ENCODE measurements at regions not wholly inside any gene's neighbourhood (a gene's known extent, or its start where the extent isn't known, plus 50 kb on each side); places are given as distances from the start of the nearest gene placed in this dataset.

- no peaks in the 10 kb centered on the region for H3K4me1 Mint-ChIP-seq (ENCODE audit: low read depth, unreplicated experiment)
- TF ChIP-seq EZH2 (IDR thresholded peaks at IDR 0.05; ENCODE audit: insufficient read depth, low read length): no peak
- TF ChIP-seq, protein P1, sequence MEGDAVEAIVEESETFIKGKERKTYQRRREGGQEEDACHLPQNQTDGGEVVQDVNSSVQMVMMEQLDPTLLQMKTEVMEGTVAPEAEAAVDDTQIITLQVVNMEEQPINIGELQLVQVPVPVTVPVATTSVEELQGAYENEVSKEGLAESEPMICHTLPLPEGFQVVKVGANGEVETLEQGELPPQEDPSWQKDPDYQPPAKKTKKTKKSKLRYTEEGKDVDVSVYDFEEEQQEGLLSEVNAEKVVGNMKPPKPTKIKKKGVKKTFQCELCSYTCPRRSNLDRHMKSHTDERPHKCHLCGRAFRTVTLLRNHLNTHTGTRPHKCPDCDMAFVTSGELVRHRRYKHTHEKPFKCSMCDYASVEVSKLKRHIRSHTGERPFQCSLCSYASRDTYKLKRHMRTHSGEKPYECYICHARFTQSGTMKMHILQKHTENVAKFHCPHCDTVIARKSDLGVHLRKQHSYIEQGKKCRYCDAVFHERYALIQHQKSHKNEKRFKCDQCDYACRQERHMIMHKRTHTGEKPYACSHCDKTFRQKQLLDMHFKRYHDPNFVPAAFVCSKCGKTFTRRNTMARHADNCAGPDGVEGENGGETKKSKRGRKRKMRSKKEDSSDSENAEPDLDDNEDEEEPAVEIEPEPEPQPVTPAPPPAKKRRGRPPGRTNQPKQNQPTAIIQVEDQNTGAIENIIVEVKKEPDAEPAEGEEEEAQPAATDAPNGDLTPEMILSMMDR (IDR thresholded peaks at IDR 0.05; ENCODE audit: insufficient read depth, low read depth, low read length): no peak
- no peak overlapping the region for H2AFZ ChIP-seq (ENCODE audit: low read depth, low read length)
- no peak for FAIRE-seq
- H3K36me3 Mint-ChIP-seq (ENCODE audit: low read depth, unreplicated experiment): no peaks in the 10 kb centered on the region
- no peaks in the 10 kb centered on the region for H3K9me3 ChIP-seq (ENCODE audit: insufficient read depth, low read depth, low read length)
- no peaks in the 10 kb centered on the region for H3K27me3 ChIP-seq (ENCODE audit: insufficient read depth, low read length)
- no peaks in the 10 kb centered on the region for H3K27me3 Mint-ChIP-seq (ENCODE audit: low read depth, unreplicated experiment)
- no peak overlapping the region for H3K4me3 ChIP-seq (ENCODE audit: insufficient read depth, low read depth, low read length)
- no peak overlapping the region for H3K4me2 ChIP-seq (ENCODE audit: low read length)
- no peaks in the 10 kb centered on the region for H4K20me1 ChIP-seq (ENCODE audit: insufficient read depth, low read length)
- no peak overlapping the region for H3K9ac ChIP-seq (ENCODE audit: low read length)
- no peaks in the 10 kb centered on the region for H3K4me1 ChIP-seq (ENCODE audit: insufficient read depth, low read length)
- no peaks in the 10 kb centered on the region for H3K36me3 ChIP-seq (ENCODE audit: insufficient read depth, low read length)
- no peak overlapping the region for H3K27ac Mint-ChIP-seq (ENCODE audit: unreplicated experiment)
- H3K79me2 ChIP-seq (ENCODE audit: insufficient read depth, low read length): no peaks in the 10 kb centered on the region
- no peak overlapping the region for H3K4me3 Mint-ChIP-seq (ENCODE audit: unreplicated experiment)
- no peaks in the 10 kb centered on the region for H3K9me3 Mint-ChIP-seq (ENCODE audit: unreplicated experiment)
- no peak overlapping the region for H3K27ac ChIP-seq (ENCODE audit: low read depth, low read length)
- no peak for DNase-seq (ENCODE audit: low read depth)
These were observed 340.6 kb downstream of the TBL1XR1 start for GRCh38 chr3:176856721-176857120.

DNA sequence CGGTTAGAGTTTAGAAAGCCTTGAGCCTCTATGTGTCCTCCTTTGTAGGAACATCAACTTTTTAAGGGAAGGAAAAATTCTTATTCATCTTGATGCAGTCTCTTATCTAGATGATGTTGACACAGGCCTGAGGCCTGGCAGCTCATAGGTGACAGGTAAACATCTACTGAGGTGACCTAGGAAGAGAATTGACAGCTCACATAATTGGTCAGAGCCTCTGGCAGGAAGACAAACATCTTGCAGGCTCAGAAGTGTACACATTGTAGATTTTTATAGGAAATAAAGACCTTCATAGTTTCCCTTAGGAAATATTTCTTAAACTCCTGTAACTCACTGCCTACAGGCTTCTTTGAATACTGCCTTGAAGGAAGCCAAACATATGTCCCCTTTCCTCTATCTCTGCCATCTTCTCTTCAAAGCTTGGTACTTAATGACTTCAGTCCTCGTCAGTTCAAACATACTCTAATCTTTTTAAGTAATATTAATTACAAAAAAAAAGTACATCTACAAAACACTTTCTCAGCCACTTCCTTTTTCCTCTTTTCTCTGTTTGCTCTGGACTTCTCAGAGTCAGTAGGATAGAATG, 341.3 kb downstream of the TBL1XR1 start:
- Mint-ChIP-seq H3K4me3 (ENCODE audit: unreplicated experiment) (no peak overlapping the region), H3K27ac (ENCODE audit: unreplicated experiment) (no peak overlapping the region), H3K4me1 (ENCODE audit: low read depth, unreplicated experiment) (no peaks in the 10 kb centered on the region), H3K9me3 (ENCODE audit: unreplicated experiment) (no peaks in the 10 kb centered on the region), H3K27me3 (ENCODE audit: low read depth, unreplicated experiment) (no peaks in the 10 kb centered on the region), H3K36me3 (ENCODE audit: low read depth, unreplicated experiment) (no peaks in the 10 kb centered on the region)
- FAIRE-seq: no peak
- Histone ChIP-seq H4K20me1 (ENCODE audit: insufficient read depth, low read length) (no peaks in the 10 kb centered on the region), H3K9me3 (ENCODE audit: insufficient read depth, low read depth, low read length) (no peaks in the 10 kb centered on the region), H3K36me3 (ENCODE audit: insufficient read depth, low read length) (no peaks in the 10 kb centered on the region), H3K27ac (ENCODE audit: low read depth, low read length) (no peak overlapping the region), H3K4me3 (ENCODE audit: insufficient read depth, low read depth, low read length) (no peak overlapping the region), H3K4me2 (ENCODE audit: low read length) (no peak overlapping the region), H3K9ac (ENCODE audit: low read length) (no peak overlapping the region), H3K27me3 (ENCODE audit: insufficient read depth, low read length) (no peaks in the 10 kb centered on the region), H2AFZ (ENCODE audit: low read depth, low read length) (no peak overlapping the region), H3K4me1 (ENCODE audit: insufficient read depth, low read length) (no peaks in the 10 kb centered on the region), H3K79me2 (ENCODE audit: insufficient read depth, low read length) (no peaks in the 10 kb centered on the region)
- no peak for DNase-seq (ENCODE audit: low read depth)
- no peak for TF ChIP-seq EZH2 (IDR thresholded peaks at IDR 0.05; ENCODE audit: insufficient read depth, low read length)
- TF ChIP-seq, protein P1 (IDR thresholded peaks at IDR 0.05; ENCODE audit: insufficient read depth, low read depth, low read length): no peak

GRCh38 chr3:176855213-176855612, 342.1 kb downstream of the TBL1XR1 start:
- FAIRE-seq (no peak), DNase-seq (ENCODE audit: low read depth) (no peak)
- Histone ChIP-seq H3K4me1 (ENCODE audit: insufficient read depth, low read length) (no peaks in the 10 kb centered on the region), H3K9ac (ENCODE audit: low read length) (no peak overlapping the region), H3K4me2 (ENCODE audit: low read length) (no peak overlapping the region), H2AFZ (ENCODE audit: low read depth, low read length) (no peak overlapping the region), H3K79me2 (ENCODE audit: insufficient read depth, low read length) (no peaks in the 10 kb centered on the region), H3K27me3 (ENCODE audit: insufficient read depth, low read length) (no peaks in the 10 kb centered on the region), H3K36me3 (ENCODE audit: insufficient read depth, low read length) (no peaks in the 10 kb centered on the region), H3K4me3 (ENCODE audit: insufficient read depth, low read depth, low read length) (no peak overlapping the region), H3K27ac (ENCODE audit: low read depth, low read length) (no peak overlapping the region), H3K9me3 (ENCODE audit: insufficient read depth, low read depth, low read length) (no peaks in the 10 kb centered on the region), H4K20me1 (ENCODE audit: insufficient read depth, low read length) (no peaks in the 10 kb centered on the region)
- Mint-ChIP-seq H3K36me3 (ENCODE audit: low read depth, unreplicated experiment) (no peaks in the 10 kb centered on the region), H3K27me3 (ENCODE audit: low read depth, unreplicated experiment) (no peaks in the 10 kb centered on the region), H3K4me1 (ENCODE audit: low read depth, unreplicated experiment) (no peaks in the 10 kb centered on the region), H3K4me3 (ENCODE audit: unreplicated experiment) (no peak overlapping the region), H3K9me3 (ENCODE audit: unreplicated experiment) (no peaks in the 10 kb centered on the region), H3K27ac (ENCODE audit: unreplicated experiment) (no peak overlapping the region)
- TF ChIP-seq EZH2 (IDR thresholded peaks at IDR 0.05; ENCODE audit: insufficient read depth, low read length): no peak
- TF ChIP-seq, protein P1 (IDR thresholded peaks at IDR 0.05; ENCODE audit: insufficient read depth, low read depth, low read length): no peak

Data from astrocyte (in vitro differentiated cells and primary cell).